GM23338 (cell line): ENCODE measurements at regions not wholly inside any gene's neighbourhood (a gene's known extent, or its start where the extent isn't known, plus 50 kb on each side); places are given as distances from the start of the nearest gene placed in this dataset.

Experiments
- ATAC-seq: fragments of 200-7000 bp; cut with Tn5 transposase; 3 replicates; pipeline ENCODE4 v1.9.1; 2020
- DNase-seq: peaks from one replicate; pipeline ENCODE4 v3.0.0-alpha.2; 2015; ENCODE audit warnings: low spot score
- H2AFZ ChIP-seq: fragments of 200-600 bp; sonication (generic); 2 replicates; pipeline ENCODE4 v1.8.0; 2016; ENCODE audit warnings: antibody characterized with exemption, mild to moderate bottlenecking, moderate library complexity
- H3F3A ChIP-seq: fragments of 200-600 bp; sonication (generic); replicated peaks from 2 replicates; pipeline ENCODE4 v1.8.0; 2017; ENCODE audit warnings: antibody characterized with exemption, mixed run types, low read depth
- H3K27ac ChIP-seq: fragments of 200-600 bp; sonication (generic); 2 replicates; pipeline ENCODE4 v1.6.1; 2016; ENCODE audit warnings: low read depth
- H3K27me3 ChIP-seq: fragments of 200-600 bp; sonication (generic); 2 replicates; pipeline ENCODE4 v1.8.0; 2016; ENCODE audit warnings: mild to moderate bottlenecking, mixed run types, moderate library complexity; ENCODE audit not compliant: insufficient read depth
- H3K36me3 ChIP-seq: fragments of 200-600 bp; sonication (generic); 2 replicates; pipeline ENCODE4 v1.8.0; 2016; ENCODE audit warnings: mild to moderate bottlenecking; ENCODE audit not compliant: insufficient read depth
- H3K4me1 ChIP-seq: fragments of 200-600 bp; sonication (generic); 2 replicates; pipeline ENCODE4 v1.8.0; 2016; ENCODE audit warnings: mild to moderate bottlenecking, moderate library complexity; ENCODE audit not compliant: insufficient read depth
- H3K4me2 ChIP-seq: fragments of 200-600 bp; sonication (generic); 2 replicates; pipeline ENCODE4 v1.7.1; 2017; ENCODE audit warnings: mixed run types
- H3K4me3 ChIP-seq: fragments of 200-600 bp; sonication (generic); 2 replicates; pipeline ENCODE4 v1.6.1; 2016; ENCODE audit warnings: mixed run types
- H3K79me2 ChIP-seq: fragments of 200-600 bp; sonication (generic); replicated peaks from 2 replicates; pipeline ENCODE4 v1.8.0; 2017; ENCODE audit warnings: mild to moderate bottlenecking; ENCODE audit not compliant: insufficient read depth
- H3K9me2 ChIP-seq: fragments of 200-600 bp; sonication (generic); 2 replicates; pipeline ENCODE4 v1.8.0; 2017; ENCODE audit not compliant: insufficient read depth
- H4K20me1 ChIP-seq: fragments of 200-600 bp; sonication (generic); replicated peaks from 2 replicates; pipeline ENCODE4 v1.8.0; 2017; ENCODE audit warnings: mild to moderate bottlenecking; ENCODE audit not compliant: insufficient read depth
- H3K27ac Mint-ChIP-seq: 2 replicates; pipeline ENCODE4 v1.8.0; 2020; ENCODE audit warnings: inconsistent platforms, mild to moderate bottlenecking, moderate library complexity, mixed read lengths
- H3K27me3 Mint-ChIP-seq: 3 replicates; pipeline ENCODE4 v1.8.0; 2022; ENCODE audit warnings: low read depth, mild to moderate bottlenecking, moderate library complexity, mixed read lengths, inconsistent platforms; ENCODE audit not compliant: insufficient read depth, poor library complexity
- H3K36me3 Mint-ChIP-seq: 3 replicates; pipeline ENCODE4 v1.8.0; 2021; ENCODE audit warnings: low read depth, mild to moderate bottlenecking, inconsistent platforms, moderate library complexity, mixed read lengths
- H3K4me1 Mint-ChIP-seq: 3 replicates; pipeline ENCODE4 v1.8.0; 2020; ENCODE audit warnings: mild to moderate bottlenecking, inconsistent platforms, mixed read lengths
- H3K4me3 Mint-ChIP-seq: 3 replicates; pipeline ENCODE4 v1.8.0; 2021; ENCODE audit warnings: moderate library complexity, mild to moderate bottlenecking, inconsistent platforms, mixed read lengths
- H3K9me3 Mint-ChIP-seq: 3 replicates; pipeline ENCODE4 v1.8.0; 2020; ENCODE audit warnings: moderate library complexity, mild to moderate bottlenecking, inconsistent platforms, mixed read lengths
- CREB1 ChIP-seq: fragments of 250-450 bp; sonication (Bioruptor Pico); IDR thresholded peaks from 2 replicates; pipeline ENCODE4 v1.5.0; 2020; ENCODE audit warnings: low read depth, mild to moderate bottlenecking, moderate library complexity
- EZH2 ChIP-seq: fragments of 200-600 bp; sonication (generic); IDR thresholded peaks from one replicate; pipeline ENCODE4 v1.8.0; 2017; ENCODE audit warnings: antibody characterized with exemption, mild to moderate bottlenecking, low read depth; ENCODE audit not compliant: unreplicated experiment
- NANOG ChIP-seq: IDR thresholded peaks from 2 replicates; pipeline ENCODE4 v1.6.1; 2016; ENCODE audit warnings: antibody characterized with exemption, borderline replicate concordance
- POLR2AphosphoS5 ChIP-seq: IDR thresholded peaks from 2 replicates; pipeline ENCODE4 v1.6.1; 2016; ENCODE audit warnings: antibody characterized with exemption, low read depth
- TF ChIP-seq, protein P1 (sequence below), 2 experiments: fragments of 200-600 bp in 1 of 2; sonication (generic) in 1 of 2; conservative IDR thresholded peaks; 2 replicates each; pipeline versions ENCODE4 v1.5.1 to v1.6.1; 2016 to 2017; ENCODE audit warnings: antibody characterized with exemption in 2 of 2, low read depth in 2 of 2, mild to moderate bottlenecking in 2 of 2, moderate library complexity in 1 of 2
- TF ChIP-seq, protein P2 (sequence below): fragments of 250-450 bp; sonication (Bioruptor Pico); IDR thresholded peaks from 2 replicates; pipeline ENCODE4 v1.5.0; 2020; ENCODE audit warnings: mild to moderate bottlenecking, moderate library complexity

DNA sequence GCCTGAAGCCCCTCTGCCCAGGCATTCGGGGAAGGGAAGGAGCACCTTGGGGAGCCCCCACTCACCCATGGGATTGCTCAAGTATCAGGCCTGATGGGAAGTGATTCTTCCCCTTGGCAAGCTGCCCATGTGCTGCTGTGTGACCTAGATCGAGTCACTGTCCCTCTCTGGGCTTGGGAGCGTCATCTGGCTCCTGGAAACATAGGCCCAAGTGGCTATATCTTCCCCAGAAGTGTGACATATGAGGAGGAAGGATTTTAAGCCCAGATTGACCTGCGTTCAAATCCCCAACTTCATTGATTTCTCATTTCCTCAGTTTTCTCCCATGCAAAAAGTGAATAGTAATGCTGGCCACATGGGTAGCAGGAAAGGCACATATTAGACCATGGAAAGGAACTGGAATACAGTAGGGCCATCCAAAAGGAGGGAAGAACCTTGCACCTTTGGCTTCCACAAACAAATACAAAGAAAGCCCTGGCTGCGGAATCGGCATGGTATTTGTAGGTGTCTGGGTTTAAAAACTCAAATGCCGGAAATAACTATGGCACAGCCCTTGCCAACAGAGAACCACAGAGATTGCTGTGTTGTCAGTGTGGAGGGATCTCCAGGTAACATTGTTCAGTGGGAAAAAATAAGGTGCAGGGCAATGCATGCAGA is 169.5 kb upstream of the ZMIZ1 start:
- no peaks in the 10 kb centered on the region for H3K9me2 ChIP-seq
- TF ChIP-seq CREB1 (CRISPR knock-in tag) = no peak
- no peak for TF ChIP-seq POLR2AphosphoS5
- TF ChIP-seq NANOG = no peak
- no peak for TF ChIP-seq EZH2
- TF ChIP-seq, protein P1, sequence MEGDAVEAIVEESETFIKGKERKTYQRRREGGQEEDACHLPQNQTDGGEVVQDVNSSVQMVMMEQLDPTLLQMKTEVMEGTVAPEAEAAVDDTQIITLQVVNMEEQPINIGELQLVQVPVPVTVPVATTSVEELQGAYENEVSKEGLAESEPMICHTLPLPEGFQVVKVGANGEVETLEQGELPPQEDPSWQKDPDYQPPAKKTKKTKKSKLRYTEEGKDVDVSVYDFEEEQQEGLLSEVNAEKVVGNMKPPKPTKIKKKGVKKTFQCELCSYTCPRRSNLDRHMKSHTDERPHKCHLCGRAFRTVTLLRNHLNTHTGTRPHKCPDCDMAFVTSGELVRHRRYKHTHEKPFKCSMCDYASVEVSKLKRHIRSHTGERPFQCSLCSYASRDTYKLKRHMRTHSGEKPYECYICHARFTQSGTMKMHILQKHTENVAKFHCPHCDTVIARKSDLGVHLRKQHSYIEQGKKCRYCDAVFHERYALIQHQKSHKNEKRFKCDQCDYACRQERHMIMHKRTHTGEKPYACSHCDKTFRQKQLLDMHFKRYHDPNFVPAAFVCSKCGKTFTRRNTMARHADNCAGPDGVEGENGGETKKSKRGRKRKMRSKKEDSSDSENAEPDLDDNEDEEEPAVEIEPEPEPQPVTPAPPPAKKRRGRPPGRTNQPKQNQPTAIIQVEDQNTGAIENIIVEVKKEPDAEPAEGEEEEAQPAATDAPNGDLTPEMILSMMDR (conservative IDR thresholded peaks at IDR 0.05; ENCODE audit: low read depth in 2 of 2) = no peak
- TF ChIP-seq, protein P2, sequence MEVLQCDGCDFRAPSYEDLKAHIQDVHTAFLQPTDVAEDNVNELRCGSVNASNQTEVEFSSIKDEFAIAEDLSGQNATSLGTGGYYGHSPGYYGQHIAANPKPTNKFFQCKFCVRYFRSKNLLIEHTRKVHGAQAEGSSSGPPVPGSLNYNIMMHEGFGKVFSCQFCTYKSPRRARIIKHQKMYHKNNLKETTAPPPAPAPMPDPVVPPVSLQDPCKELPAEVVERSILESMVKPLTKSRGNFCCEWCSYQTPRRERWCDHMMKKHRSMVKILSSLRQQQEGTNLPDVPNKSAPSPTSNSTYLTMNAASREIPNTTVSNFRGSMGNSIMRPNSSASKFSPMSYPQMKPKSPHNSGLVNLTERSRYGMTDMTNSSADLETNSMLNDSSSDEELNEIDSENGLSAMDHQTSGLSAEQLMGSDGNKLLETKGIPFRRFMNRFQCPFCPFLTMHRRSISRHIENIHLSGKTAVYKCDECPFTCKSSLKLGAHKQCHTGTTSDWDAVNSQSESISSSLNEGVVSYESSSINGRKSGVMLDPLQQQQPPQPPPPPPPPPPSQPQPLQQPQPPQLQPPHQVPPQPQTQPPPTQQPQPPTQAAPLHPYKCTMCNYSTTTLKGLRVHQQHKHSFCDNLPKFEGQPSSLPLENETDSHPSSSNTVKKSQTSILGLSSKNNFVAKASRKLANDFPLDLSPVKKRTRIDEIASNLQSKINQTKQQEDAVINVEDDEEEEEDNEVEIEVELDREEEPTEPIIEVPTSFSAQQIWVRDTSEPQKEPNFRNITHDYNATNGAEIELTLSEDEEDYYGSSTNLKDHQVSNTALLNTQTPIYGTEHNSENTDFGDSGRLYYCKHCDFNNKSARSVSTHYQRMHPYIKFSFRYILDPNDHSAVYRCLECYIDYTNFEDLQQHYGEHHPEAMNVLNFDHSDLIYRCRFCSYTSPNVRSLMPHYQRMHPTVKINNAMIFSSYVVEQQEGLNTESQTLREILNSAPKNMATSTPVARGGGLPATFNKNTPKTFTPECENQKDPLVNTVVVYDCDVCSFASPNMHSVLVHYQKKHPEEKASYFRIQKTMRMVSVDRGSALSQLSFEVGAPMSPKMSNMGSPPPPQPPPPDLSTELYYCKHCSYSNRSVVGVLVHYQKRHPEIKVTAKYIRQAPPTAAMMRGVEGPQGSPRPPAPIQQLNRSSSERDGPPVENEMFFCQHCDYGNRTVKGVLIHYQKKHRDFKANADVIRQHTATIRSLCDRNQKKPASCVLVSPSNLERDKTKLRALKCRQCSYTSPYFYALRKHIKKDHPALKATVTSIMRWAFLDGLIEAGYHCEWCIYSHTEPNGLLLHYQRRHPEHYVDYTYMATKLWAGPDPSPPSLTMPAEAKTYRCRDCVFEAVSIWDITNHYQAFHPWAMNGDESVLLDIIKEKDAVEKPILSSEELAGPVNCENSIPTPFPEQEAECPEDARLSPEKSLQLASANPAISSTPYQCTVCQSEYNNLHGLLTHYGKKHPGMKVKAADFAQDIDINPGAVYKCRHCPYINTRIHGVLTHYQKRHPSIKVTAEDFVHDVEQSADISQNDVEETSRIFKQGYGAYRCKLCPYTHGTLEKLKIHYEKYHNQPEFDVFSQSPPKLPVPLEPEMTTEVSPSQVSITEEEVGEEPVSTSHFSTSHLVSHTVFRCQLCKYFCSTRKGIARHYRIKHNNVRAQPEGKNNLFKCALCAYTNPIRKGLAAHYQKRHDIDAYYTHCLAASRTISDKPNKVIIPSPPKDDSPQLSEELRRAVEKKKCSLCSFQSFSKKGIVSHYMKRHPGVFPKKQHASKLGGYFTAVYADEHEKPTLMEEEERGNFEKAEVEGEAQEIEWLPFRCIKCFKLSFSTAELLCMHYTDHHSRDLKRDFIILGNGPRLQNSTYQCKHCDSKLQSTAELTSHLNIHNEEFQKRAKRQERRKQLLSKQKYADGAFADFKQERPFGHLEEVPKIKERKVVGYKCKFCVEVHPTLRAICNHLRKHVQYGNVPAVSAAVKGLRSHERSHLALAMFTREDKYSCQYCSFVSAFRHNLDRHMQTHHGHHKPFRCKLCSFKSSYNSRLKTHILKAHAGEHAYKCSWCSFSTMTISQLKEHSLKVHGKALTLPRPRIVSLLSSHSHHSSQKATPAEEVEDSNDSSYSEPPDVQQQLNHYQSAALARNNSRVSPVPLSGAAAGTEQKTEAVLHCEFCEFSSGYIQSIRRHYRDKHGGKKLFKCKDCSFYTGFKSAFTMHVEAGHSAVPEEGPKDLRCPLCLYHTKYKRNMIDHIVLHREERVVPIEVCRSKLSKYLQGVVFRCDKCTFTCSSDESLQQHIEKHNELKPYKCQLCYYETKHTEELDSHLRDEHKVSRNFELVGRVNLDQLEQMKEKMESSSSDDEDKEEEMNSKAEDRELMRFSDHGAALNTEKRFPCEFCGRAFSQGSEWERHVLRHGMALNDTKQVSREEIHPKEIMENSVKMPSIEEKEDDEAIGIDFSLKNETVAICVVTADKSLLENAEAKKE (CRISPR knock-in tag) = no peak
- Mint-ChIP-seq H3K4me3 (no peak overlapping the region), H3K4me1 (peaks cover 18% of the 10 kb centered on the region), H3K27me3 (peaks cover 10% of the 10 kb centered on the region), H3K9me3 (no peaks in the 10 kb centered on the region), H3K27ac (no peak overlapping the region), H3K36me3 (no peaks in the 10 kb centered on the region)
- H3K4me3 ChIP-seq = no peak overlapping the region
- H4K20me1 ChIP-seq = no peaks in the 10 kb centered on the region
- ATAC-seq = no peak
- H3K4me1 ChIP-seq = no peaks in the 10 kb centered on the region; the same call in 1 of the 2 replicates
- H3K36me3 ChIP-seq = no peaks in the 10 kb centered on the region
- H3K27ac ChIP-seq = no peak overlapping the region
- no peaks in the 10 kb centered on the region for H3F3A ChIP-seq
- H3K79me2 ChIP-seq = no peaks in the 10 kb centered on the region
- no peak overlapping the region for H3K4me2 ChIP-seq
- DNase-seq = no peak
- no peaks in the 10 kb centered on the region for H3K27me3 ChIP-seq
- no peak overlapping the region; the same call in 1 of the 2 replicates for H2AFZ ChIP-seq
